ENCODE measurements at regions not wholly inside any gene's neighbourhood (a gene's known extent, or its start where the extent isn't known, plus 50 kb on each side); places are given as distances from the start of the nearest gene placed in this dataset.

DNA sequence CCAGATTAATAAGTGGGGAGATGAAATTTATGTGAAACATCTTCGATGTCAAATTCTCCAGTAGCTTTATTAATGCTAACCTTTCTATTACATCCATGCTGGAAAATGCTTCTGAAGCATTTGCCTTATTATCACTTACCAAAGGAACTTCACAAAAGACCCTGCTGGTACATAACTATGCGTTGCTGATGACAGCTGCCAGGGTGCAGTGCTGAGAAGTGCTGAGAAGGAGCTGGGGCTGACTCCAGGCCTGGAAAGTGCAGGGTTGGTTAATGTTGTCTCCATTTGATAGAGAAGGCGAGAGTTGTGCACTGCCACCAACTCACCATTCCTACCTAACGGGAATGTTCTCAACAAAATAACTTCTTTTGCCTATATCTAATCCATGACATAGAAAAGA, 736.0 kb upstream of the NR2F2 start:
- no peak for DNase-seq (ENCODE audit: low read depth in 2 of 2)

DNA sequence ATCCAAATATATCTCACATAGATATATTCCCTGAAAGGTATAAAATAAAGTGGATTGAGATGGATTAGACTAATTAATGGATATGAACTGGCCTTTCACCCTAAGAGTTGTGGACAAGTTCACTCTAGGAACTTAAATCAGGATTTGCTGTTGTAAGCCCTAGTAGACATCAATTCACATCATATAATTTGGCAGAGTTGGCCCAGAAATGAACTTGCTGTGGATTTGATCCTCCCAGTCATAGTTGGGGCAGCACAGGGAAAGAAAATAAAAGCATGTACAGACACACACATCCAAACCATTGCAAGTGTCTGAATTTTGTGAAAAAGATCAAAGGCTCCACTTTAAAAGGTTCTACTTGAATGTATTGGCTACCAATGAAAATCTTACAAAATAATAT, 734.7 kb upstream of the NR2F2 start:
- DNase-seq (ENCODE audit: low read depth in 2 of 2), result no peak

DNA sequence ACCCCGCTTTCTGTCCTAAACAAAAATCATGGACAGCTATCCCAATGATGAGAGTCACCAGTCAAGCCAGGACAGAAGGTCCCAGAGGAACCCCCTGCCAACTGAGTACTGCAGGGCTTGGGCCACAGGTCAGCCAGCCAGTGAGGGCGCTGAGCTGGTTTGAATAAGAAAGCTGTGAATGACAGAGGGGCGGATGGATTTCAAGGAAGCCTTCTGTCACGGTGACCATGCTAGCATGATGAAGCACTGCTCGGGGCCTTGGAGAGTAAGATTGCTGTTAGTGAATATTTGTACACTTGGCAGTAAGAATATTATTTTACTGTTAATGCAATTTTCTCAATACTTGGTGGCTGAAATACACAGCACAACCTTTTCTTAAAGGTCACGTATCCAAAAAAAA, 734.0 kb upstream of the NR2F2 start:
- no peak for DNase-seq (ENCODE audit: low read depth in 2 of 2)

DNA sequence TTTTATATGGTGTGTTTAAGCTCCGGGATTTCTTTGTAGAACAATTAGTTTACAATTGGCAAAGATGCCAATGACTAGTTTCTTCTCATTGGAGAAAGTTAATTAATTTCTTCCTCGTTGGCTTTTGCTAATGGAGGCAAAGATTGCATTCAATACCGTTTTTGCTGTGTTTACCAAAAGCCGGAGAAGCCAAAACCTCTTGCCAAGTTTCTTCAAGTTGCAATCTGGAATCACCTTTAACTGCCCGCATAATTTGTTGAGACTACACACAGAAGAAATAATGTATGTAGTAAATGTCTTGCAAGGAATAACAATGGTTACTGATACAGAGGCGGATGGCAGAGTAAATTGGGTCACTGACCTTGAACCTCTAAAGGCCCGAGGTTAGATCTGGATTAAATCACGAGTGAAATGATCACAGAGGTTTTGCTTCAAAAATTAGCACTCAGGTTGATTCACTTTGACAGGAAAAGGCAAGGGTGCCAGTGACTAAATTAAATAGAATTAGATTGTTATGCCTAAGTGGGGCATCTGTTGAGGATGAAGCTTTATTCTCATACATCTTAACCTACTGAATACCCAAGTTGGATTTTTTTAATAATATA, 732.1 kb upstream of the NR2F2 start:
- no peak for DNase-seq (ENCODE audit: low read depth in 2 of 2)

DNA sequence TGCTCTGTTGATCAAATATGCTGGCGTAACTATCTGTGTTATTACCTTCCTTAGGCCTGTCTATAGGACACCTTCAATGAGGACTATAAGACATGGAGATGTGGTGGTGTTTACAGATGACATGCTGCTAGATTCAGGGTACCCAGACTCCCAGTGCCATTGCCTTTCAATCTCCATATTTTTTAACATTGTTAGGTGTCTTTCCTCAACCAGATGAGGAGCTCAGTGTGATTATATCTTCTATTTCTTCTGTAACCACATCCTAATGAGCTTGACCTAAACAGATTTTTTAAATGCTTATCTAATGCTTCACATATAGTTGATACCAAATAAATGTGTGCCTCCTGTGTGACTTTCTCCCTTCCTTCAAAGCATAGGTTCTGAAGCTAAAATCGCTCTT, 730.1 kb upstream of the NR2F2 start:
- DNase-seq (ENCODE audit: low read depth in 2 of 2), result no peak

DNA sequence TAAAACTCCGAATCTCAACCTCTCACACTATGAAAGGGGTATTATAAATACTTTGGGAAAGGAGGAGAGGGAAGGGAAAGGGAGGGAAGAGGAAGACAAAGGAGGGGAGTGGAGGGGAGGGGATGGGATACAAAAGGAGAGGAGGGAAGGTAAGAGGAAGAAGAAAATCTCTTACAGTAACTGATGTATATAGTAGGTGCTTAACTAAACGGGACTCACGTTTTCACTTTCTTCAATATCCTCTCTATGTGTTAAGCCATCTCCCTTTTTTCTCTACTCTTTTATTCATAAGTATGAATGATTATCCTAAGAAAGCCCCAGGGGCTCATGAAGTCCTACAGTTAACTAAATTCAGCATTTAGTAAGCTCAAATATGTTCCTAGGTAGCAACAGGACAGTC, 729.6 kb upstream of the NR2F2 start:
- DNase-seq (ENCODE audit: low read depth in 2 of 2), result no peak

DNA sequence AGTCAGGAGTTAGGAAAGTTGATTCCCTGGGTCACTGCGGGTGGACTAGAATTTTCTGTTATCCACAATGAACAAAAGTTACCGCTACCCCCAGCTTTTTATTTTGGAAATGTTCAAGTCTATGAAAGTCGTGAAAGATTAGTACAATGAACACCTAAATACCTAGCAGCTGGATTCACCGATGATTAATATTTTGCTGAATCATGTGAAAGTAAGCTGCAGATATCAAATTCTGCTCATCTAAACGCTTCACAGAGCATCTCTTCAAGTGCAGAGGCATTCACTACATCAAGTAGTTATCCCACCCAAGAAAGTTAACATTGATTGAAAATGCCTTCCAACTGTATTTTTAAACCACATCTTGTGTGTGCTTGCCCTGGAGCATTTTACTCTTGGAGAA, 729.0 kb upstream of the NR2F2 start:
- DNase-seq (ENCODE audit: low read depth in 2 of 2), result no peak

DNA sequence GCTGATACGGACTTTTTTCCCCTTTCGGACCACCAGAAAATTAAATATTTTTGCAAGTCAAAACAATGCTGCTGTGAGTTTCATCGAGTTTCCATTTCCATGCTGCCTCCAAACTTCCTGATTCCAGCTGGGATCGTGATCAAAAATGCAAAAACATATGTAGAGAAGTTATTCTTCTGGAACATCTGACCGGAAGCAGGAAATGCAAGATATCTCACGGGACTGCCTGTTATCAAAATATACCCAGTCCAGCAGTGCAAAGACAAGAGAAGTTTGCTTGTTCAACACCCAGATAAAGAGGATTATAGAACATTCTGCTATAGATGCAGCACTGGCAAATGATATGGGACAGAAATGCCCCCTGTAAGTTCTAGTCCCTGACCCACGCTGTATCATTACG, 726.7 kb upstream of the NR2F2 start:
- peak; percentile 96 to 99 for DNase-seq (ENCODE audit: low read depth in 2 of 2)

DNA sequence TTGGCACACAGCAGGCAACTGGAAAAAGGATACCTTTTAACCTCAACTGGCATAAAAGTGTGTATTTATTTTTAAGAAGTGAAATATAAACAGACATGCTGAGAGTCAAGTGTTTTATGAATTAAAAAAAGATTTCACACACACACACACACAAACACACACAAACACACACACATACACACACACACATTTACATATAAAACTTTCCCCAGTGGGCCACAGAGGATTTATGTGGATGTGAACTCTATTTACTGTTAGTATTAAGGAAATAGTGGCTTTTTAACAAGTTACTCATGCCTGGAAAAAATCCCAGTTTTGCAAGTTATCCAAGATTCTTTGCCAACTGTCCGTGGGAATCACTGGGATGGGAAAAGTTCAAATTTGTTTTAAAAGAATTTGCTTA, 725.9 kb upstream of the NR2F2 start:
- DNase-seq (ENCODE audit: low read depth in 2 of 2), result peak; percentile 98 to 99

DNA sequence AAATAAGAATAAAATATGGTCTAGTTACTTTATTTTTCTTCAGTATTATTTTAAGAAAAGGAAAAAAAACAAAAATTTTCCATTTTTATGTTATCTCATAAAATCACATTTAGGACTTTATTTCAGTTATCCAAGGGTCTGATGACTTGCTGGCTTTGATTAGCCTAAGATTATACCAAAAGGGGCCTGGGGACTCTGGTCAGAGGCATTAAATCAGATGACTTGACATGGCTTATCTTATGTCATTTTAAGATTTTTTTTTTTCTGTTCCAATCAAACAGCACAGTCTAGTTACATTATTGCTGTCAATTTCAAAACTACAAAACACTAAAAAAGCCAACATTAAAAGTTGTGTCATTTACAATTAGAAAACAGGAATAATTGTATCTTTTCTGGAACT, 725.4 kb upstream of the NR2F2 start:
- DNase-seq (ENCODE audit: low read depth in 2 of 2), result no peak

DNA sequence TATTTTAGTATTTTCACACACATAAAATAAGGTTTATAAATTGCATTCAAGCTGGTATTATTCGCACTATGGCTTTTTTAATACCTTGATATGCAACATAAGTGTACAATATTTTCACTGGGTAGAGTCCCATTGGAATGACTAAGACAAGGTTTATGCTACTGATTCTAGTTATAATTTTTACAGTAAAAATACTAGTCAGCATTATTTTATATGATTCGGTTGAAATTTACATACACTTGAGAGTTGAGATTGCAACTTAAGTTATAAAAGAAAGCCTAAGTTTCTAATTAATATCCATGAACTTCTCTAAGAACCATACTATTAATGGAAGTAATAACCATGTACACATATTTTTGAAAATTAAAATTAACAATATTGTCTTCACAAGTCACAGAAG, 723.9 kb upstream of the NR2F2 start:
- no peak for DNase-seq (ENCODE audit: low read depth in 2 of 2)

DNA sequence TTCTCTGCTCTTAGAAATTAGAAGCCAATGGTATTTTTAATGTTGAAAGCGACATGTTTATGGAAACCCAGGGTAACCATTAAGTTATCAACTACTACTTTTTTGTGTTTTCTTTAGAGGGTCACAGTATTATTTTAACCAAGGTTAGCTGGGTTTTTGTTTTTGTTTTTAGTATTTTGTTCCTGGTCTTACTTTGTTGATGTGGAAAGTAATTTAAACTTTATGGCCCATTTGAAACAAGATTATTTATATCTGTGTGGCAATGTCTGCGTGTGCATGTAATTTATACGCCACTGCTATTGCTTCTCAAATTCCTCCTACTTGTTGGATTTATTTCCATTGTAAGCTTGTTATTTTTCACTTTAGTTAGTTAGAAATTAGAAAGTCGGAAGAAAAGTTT, 722.1 kb upstream of the NR2F2 start:
- no peak for DNase-seq (ENCODE audit: low read depth in 2 of 2)

DNA sequence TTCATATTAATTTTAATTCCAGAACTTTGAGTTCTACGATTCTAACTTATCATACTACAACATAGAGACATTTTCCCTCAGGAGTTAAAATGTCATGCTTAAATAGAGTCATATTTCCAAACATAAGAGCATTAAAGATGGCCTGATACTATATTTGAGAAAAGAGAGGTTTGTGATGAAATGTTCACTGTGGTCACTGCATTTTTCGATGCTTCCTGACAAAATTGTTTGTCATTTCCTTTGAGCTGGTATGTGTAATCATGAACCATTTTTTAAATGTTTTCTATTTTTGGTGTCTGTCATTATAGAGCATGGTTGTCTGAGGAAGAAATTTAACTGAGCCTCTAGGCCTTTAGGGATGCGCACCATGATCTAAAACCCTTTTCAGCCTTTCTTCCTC, 721.4 kb upstream of the NR2F2 start:
- peak; percentile 23 to 54 for DNase-seq (ENCODE audit: low read depth in 2 of 2)

DNA sequence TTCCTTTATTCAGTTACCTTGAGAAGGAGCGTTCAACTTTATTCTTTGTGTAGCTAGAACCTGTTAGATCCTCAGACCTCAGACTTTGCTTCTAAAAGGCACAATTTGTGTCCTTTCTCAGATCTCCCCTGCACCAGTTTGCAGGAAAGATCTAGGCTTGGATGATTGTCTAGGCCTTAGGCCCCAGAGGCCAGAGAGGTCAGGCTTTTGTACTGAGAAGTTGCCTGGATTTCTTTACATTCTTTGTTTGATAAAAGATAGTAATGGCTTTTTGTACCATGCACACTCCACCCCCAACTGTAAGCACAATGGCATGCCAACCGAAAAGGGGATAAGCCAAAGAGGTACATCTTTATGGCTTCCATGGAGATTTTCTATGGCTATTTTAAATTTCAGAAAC, 719.6 kb upstream of the NR2F2 start:
- DNase-seq (ENCODE audit: low read depth in 2 of 2), result no peak

DNA sequence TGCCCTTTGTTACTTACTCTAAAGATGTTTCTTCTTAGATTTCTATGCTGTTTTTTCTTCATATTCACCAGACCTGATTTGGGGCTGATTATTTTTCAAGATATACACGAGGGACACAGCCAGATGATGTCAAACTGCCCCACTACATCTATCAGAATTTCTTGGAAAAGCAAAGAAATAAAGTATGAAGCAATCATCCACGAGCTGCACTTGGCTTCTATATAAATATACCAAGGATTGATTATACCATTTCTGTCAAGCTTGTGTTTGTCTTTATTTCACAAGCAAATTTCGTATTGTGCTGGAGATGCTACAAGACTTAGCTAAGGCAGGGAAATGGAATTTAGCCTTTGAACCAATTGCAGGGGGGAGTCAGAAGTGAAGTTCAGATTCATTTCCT, 715.1 kb upstream of the NR2F2 start:
- DNase-seq (ENCODE audit: low read depth in 2 of 2), result no peak

DNA sequence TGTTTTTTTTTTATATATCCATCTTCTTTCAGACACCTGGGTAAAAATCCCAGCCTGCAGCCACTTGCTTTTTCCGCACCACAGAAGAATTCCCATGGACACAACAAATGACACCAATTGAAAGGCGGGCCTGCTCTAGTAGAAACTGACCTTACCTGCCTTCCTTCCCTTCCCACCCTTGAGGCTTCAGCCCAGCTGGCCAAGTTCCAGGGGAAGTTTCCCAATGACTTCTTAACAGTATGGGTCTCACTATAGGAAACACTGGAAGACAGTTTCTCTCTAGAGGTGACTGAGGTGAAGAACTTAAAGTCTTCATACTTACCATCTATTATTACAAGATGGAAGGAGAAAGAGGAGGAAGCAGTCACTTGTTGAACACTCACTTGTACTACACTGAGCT, 714.2 kb upstream of the NR2F2 start:
- no peak for DNase-seq (ENCODE audit: low read depth in 2 of 2)

DNA sequence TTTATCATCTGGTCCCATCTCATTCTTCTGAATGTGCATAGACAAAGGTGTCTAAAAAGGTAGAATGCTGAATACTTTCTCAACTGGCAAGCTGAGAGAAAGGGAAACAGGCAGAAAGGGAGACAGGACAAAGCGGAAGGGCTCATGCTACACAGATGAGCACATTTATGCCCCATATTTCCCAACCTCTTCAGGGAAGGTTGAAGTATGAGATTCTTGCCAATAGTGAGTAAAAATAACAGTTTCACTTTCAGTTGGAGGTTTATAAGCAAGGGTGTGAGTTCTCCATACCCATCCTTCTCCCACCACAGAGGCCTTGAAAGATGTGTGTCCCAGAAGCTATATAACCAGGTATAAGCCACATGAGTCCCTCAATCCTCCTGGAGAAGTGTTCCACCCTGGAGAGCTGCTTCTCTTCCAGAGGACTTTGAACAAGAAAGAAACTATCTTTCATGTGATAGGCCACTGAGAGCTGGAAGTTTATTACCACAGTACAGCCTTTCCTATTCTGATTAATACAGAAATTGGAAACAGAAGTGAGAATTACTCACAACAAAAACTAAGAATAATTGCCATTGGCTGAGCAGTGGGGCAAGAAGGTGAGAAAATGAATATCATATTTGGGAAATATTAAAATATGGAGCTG, 709.4 kb upstream of the NR2F2 start:
- no peak for DNase-seq (ENCODE audit: low read depth in 2 of 2)

DNA sequence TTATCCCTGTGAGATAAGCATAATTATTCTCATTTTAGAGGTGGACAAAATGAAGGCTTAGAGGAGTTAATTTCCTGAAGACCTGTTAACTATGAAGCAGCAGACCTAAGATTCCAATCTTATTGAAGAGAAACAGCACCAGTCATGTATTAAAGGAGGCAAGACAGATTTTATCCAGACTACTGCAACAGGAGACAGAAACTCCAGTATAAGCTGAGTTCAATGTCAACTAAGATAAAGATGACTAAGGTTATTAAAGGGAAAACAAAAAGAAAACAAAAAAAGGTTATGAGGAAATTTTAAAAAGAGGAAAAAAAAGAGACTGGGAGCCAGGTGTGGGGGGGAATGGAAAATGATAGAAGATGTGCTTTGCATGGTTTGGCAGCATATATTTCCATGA, 707.7 kb upstream of the NR2F2 start:
- no peak for DNase-seq (ENCODE audit: low read depth in 2 of 2)

DNA sequence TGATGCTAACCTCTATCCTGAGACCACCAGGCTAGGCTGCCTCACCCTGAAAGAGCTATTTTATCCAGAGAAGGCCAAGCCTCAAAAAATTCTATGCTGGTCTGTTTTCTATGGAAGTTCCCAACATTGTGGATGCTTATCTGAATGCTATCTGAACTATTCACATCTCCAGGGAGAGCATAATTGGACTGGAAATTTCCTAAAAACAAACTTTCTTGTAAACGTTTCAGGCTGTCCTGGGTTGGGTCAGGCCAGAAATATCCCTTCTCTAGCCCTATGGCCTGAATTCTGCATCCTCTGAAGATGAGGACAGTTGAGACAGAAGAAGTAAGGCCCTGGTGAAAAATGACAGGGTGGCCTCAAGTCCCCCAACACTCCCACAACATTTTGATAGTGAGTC, 706.4 kb upstream of the NR2F2 start:
- DNase-seq (ENCODE audit: low read depth in 2 of 2), result no peak

DNA sequence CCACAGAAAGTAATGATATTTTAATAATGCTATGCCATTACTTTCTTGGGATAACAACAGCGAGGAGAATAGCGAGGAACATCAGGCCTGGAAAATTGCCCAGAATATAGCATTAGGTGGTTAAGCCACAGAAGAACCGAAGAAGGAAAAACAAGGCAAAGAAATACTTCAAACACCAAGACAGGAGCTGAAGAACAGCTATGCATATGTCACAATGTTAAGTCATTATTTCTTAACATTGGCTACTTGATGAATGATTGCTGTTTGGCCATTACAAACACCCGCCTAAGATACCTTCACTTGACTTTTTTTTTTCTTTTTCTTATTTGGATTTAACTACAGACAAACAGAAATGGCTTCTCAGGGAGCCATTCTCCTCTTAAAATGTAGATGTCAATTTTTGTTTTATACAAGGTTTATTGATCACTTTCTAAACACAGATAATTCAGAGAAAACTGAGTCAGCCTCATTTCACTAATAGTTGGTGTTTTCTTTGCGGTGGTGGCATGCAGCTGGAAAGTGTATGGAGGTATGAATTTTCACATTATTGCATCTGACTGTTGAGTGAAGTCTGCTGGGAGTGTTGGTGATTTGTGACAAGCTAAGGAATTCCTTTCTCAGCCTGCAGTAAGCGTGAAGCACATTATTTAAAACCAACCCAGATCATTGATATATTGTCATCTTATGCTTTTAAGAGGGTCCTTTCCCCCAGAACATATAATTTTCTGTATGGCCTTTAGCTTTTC, 705.7 kb upstream of the NR2F2 start:
- no peak for DNase-seq (ENCODE audit: low read depth in 2 of 2)

DNA sequence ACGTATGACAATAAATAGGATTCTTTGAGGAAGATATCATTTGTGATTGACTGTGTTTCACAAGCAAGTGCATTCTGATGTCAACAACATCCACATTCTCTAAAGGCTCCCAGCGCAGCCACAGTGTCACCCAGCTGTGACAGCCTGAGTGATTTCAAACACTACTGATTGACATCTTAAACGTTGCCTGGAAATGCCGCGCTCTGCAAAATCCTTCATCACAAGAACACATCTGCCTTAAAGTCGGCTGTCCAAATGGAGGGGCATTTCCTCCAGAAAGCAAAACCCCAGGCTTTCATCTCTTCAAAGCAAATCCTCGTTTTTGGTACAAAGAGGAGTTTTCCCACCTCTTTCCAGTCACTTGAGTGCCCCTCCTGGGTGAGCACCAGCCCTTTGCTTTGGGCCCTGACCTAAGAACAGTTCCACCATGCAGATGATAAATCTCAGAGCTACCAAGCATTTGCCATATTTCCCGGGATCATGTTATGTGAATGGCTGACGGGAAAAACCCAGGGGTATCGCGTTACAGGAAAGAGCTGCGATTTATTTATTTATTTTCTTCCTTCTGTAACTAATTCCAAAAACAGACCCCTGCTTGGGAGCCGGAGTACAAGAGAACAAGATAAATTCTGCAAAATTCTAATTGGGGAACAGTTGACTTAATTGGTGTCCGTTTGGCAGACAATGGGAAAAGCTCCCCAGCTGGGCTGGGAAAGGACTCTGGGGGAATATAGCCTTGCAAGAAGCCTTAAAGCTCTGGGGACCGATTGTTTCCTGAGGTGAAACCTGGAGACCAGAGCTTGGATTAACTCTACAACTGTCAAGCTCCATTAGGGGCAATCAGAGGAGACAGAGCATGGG, 703.8 kb upstream of the NR2F2 start:
- DNase-seq (ENCODE audit: low read depth in 2 of 2), result no peak

DNA sequence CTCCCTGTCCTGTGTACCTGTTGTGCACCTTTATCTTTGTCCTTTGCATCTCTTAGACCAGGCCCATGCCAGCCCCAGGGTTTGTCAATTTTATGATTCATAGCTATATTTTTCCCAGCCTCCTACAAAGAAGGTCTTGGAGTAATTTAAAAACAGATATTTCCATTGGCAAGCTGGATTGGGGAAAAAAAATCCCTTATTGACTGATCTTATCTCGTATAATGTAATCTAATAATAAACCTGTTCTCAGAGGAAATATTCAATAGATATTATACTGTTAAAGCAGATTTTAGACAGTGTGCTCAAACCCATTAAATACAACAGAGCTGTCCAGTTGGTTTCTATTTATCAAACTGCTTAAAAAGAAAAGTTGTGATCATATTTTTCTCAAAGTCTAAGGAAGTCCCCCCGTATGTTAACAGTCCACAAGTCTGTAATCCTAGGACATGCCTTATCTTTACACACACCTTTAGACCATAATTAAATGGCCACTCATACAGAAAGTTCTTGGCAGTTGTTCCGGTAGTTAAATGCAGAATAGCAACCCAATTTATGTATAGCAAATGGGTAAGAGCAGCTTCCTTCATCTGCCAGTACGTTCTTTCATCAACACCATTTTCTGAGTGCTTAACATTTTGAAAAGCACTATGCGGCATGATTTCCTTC, 700.9 kb upstream of the NR2F2 start:
- no peak for DNase-seq (ENCODE audit: low read depth in 2 of 2)

Measured in dermis microvascular lymphatic vessel endothelial cell (primary cell).